ENCODE measurements at regions not wholly inside any gene's neighbourhood (a gene's known extent, or its start where the extent isn't known, plus 50 kb on each side); places are given as distances from the start of the nearest gene placed in this dataset.
A peak's percentile ranks its signal among the peaks of the same experiment; 100 is the strongest.

DNA sequence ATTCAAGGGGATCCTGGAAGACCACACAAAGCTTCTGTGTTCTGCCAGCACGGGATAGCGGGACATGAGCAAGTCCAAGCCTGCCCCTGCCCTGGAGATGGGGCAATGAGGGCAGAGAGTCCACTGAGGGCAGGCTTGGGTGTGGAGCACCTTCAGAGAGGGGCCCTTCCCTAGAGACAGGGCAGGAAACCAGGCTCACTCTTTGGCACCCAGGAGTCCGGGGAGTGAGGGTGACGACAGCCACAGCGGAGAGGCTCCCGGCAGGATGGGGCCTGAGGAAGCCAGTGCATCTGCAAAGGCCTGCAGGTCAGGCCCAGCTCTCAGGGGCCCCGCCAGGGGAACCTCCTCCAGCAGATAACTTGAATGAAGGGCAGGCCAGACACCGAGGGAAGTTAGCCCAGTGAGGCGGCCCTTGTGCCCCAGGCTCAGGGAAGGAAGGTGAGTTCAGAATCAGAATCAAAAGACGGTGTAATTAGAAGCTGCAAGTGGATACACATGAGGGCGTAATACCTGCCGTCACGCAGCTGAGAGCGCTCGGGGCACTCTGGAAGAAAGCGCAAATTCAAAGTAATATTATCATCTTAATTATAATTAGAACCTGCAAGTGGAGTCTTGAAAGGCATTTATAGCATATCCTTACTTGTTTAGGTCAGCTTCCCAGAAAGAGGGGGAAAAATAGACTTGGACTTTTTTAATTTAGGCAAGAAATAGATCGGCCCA lies 142.6 kb upstream of the LGALSL start:
- H3K27ac ChIP-seq (ENCODE audit: low read depth, low read length), result 0 out of 2 replicates have a peak overlapping the region, but pooled peaks have one; percentile 8
- no peak overlapping the region for H3K4me3 ChIP-seq (ENCODE audit: low read length)
- H3K27me3 ChIP-seq (ENCODE audit: insufficient read depth, low read length), result no peaks in the 10 kb centered on the region
- H3K4me1 ChIP-seq (ENCODE audit: insufficient read depth, low read length), result peaks cover 22% of the 10 kb centered on the region
- no peak overlapping the region for H3K9ac ChIP-seq (ENCODE audit: low read depth, low read length)
- no peaks in the 10 kb centered on the region for H3K9me3 ChIP-seq (ENCODE audit: insufficient read depth, low read depth, low read length)
- 84% methylated on average over 16 of the region's 17 CpGs for WGBS
- no peaks in the 10 kb centered on the region for H3K36me3 ChIP-seq (ENCODE audit: insufficient read depth, low read length)

DNA sequence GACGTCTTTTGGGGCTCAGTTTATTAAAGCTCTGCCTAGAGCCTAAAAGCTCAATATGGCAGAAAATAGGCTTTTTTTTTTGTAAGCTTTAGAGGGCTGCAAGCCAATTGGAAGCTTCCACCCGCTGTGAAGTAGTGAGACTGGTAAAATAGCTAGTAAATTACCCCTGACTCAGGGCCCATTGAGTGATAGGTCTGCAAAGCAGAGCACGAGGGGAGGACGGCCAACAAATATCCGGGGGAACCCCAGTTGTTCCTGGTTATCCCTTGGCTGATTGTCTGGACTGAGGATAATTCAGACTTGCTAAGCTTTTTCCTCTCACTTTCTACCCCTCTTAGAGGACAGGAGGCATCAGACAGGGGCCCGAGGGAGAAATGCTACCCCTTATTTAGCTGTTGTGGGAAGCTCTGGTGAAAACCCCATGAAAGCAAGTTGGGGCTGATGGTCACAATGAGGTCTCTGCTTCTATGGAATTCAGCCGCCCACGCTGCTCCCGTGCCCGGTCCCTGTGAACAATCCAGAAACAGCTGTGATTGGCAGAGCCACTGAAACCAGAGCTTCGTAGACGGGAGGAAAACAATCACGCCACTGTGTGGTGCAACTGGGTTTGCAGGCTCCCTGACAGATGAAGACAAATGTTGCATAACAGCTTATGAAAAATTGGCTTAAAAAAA lies 141.9 kb upstream of the LGALSL start:
- peak overlapping the region; percentile 11; the same call in 1 of the 2 replicates for H3K27ac ChIP-seq (ENCODE audit: low read depth, low read length)
- peaks cover 22% of the 10 kb centered on the region for H3K4me1 ChIP-seq (ENCODE audit: insufficient read depth, low read length)
- H3K27me3 ChIP-seq (ENCODE audit: insufficient read depth, low read length), result no peaks in the 10 kb centered on the region
- WGBS, result 53% methylated on average over 13 of the region's 13 CpGs
- H3K4me3 ChIP-seq (ENCODE audit: low read length), result no peak overlapping the region
- no peak overlapping the region for H3K9ac ChIP-seq (ENCODE audit: low read depth, low read length)
- H3K9me3 ChIP-seq (ENCODE audit: insufficient read depth, low read depth, low read length), result no peaks in the 10 kb centered on the region
- no peaks in the 10 kb centered on the region for H3K36me3 ChIP-seq (ENCODE audit: insufficient read depth, low read length)

DNA sequence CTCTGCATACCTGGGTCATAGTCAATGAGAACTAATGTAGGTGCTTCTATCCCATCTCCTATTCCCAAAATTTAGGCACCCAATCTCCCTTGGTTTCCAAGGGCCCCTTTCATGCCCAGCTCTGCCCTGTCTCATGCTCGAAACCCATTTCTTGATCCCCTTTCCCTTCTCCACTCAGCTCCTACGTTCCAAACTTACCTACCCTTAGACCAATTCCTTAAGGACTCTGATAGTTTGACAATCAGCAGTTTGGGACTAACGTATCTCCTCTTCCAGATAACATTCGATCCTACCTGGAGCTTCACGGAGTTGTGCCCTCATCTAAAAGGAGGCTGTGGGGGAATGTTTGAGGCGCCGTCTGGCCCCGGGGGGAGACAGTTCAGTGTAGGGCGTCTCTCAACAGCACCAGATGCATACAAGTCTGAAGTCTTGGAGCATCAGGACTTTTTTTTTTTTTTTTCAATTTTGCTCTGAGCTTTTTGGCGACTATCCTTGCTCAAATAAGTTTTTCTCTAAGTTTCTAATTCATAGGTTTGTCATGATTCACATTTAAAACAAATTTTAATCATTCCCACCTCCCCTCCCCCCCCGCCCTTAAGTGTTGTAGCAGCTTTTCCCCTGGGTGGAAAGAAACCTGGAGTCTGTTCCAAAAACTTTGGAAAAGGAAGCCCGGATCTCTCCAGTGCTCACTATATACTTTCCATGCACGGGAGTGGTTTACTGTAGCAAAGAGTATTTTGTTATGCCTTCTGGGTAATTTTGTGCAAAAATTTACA lies 141.2 kb upstream of the LGALSL start:
- Histone ChIP-seq H3K36me3 (ENCODE audit: insufficient read depth, low read length) (no peaks in the 10 kb centered on the region), H3K9me3 (ENCODE audit: insufficient read depth, low read depth, low read length) (no peaks in the 10 kb centered on the region), H3K27ac (ENCODE audit: low read depth, low read length) (no peak overlapping the region), H3K4me3 (ENCODE audit: low read length) (no peak overlapping the region), H3K4me1 (ENCODE audit: insufficient read depth, low read length) (peaks cover 22% of the 10 kb centered on the region), H3K9ac (ENCODE audit: low read depth, low read length) (no peak overlapping the region), H3K27me3 (ENCODE audit: insufficient read depth, low read length) (no peaks in the 10 kb centered on the region)
- WGBS, result 86% methylated on average over 10 of the region's 13 CpGs

- Histone ChIP-seq H3K9ac (ENCODE audit: low read depth, low read length) (no peak overlapping the region), H3K4me3 (ENCODE audit: low read length) (no peak overlapping the region), H3K4me1 (ENCODE audit: insufficient read depth, low read length) (peaks cover 22% of the 10 kb centered on the region), H3K9me3 (ENCODE audit: insufficient read depth, low read depth, low read length) (no peaks in the 10 kb centered on the region), H3K27ac (ENCODE audit: low read depth, low read length) (no peak overlapping the region), H3K27me3 (ENCODE audit: insufficient read depth, low read length) (no peaks in the 10 kb centered on the region), H3K36me3 (ENCODE audit: insufficient read depth, low read length) (no peaks in the 10 kb centered on the region)
- 91% methylated on average over 3 of the region's 3 CpGs for WGBS
These were observed 140.6 kb upstream of the LGALSL start for GRCh38 chr2:64313398-64313723.

DNA sequence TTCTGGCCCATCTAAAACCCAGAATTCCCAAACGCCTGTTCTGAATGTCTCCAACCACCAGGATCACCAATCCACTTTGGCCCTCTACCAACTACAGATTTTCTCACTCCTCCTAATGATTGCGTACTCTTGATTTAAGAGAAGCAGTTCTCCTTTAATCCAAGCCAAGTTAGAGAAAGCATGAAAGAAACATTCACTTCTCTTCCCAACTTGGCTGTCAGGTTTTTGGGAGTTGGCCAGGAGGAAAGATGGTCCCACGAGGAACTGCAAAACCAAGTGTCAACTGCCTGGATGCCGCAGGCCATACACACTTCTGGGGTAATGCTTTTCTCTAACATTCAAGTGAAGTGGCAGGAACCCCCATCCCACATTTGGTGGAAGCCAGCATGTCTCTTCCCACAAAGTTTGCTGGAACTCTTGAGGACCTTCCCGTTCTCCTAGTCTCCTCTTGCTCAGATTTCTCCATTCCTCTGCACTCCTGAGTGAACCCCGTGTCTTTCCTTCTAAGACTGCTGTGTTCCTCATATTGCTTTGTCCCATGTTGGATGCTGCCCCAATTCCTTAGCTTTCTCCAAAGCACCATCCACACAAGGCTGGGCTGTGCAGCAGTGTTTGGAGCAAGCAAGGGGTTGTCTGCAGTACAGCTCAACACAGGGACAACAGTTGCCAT lies 138.5 kb upstream of the LGALSL start:
- H3K27me3 ChIP-seq (ENCODE audit: insufficient read depth, low read length), result no peaks in the 10 kb centered on the region
- H3K4me1 ChIP-seq (ENCODE audit: insufficient read depth, low read length), result peaks cover 22% of the 10 kb centered on the region
- no peak overlapping the region for H3K9ac ChIP-seq (ENCODE audit: low read depth, low read length)
- WGBS, result 92% methylated on average over 6 of the region's 6 CpGs
- no peaks in the 10 kb centered on the region for H3K9me3 ChIP-seq (ENCODE audit: insufficient read depth, low read depth, low read length)
- no peaks in the 10 kb centered on the region for H3K36me3 ChIP-seq (ENCODE audit: insufficient read depth, low read length)
- no peak overlapping the region for H3K4me3 ChIP-seq (ENCODE audit: low read length)
- H3K27ac ChIP-seq (ENCODE audit: low read depth, low read length), result no peak overlapping the region

- Histone ChIP-seq H3K9me3 (ENCODE audit: insufficient read depth, low read depth, low read length) (no peaks in the 10 kb centered on the region), H3K4me3 (ENCODE audit: low read length) (no peak overlapping the region), H3K27ac (ENCODE audit: low read depth, low read length) (no peak overlapping the region), H3K9ac (ENCODE audit: low read depth, low read length) (no peak overlapping the region), H3K4me1 (ENCODE audit: insufficient read depth, low read length) (peaks cover 5% of the 10 kb centered on the region), H3K27me3 (ENCODE audit: insufficient read depth, low read length) (no peaks in the 10 kb centered on the region), H3K36me3 (ENCODE audit: insufficient read depth, low read length) (no peaks in the 10 kb centered on the region)
- WGBS, result 95% methylated on average over 2 of the region's 2 CpGs
These were observed 136.1 kb upstream of the LGALSL start for GRCh38 chr2:64317707-64318475.

DNA sequence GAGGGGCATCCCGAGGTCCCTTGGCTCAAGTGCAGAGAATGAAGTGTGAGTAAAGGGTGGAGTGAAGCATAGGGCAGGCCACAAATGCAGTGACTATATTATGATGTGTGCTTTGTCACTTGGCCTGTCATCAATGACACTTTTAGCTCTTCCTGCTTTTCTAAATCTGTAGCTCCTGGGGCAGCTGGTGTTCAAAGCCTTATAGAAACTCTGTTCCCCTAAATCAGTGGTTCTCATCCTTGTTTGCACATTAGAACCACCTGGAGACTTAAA lies 135.6 kb upstream of the LGALSL start:
- H3K4me1 ChIP-seq (ENCODE audit: insufficient read depth, low read length), result peaks cover 1% of the 10 kb centered on the region; the same call in 1 of the 2 replicates
- WGBS, result 85% methylated on average over 1 of the region's 1 CpG
- no peaks in the 10 kb centered on the region for H3K36me3 ChIP-seq (ENCODE audit: insufficient read depth, low read length)
- no peak overlapping the region for H3K4me3 ChIP-seq (ENCODE audit: low read length)
- no peak overlapping the region for H3K9ac ChIP-seq (ENCODE audit: low read depth, low read length)
- no peaks in the 10 kb centered on the region for H3K9me3 ChIP-seq (ENCODE audit: insufficient read depth, low read depth, low read length)
- H3K27me3 ChIP-seq (ENCODE audit: insufficient read depth, low read length), result no peaks in the 10 kb centered on the region
- H3K27ac ChIP-seq (ENCODE audit: low read depth, low read length), result no peak overlapping the region

- no peak overlapping the region for H3K4me3 ChIP-seq (ENCODE audit: low read length)
- no peaks in the 10 kb centered on the region for H3K9me3 ChIP-seq (ENCODE audit: insufficient read depth, low read depth, low read length)
- no peaks in the 10 kb centered on the region for H3K27me3 ChIP-seq (ENCODE audit: insufficient read depth, low read length)
- H3K9ac ChIP-seq (ENCODE audit: low read depth, low read length), result no peak overlapping the region
- H3K27ac ChIP-seq (ENCODE audit: low read depth, low read length), result no peak overlapping the region
- 86% methylated on average over 3 of the region's 3 CpGs for WGBS
- no peaks in the 10 kb centered on the region for H3K36me3 ChIP-seq (ENCODE audit: insufficient read depth, low read length)
- H3K4me1 ChIP-seq (ENCODE audit: insufficient read depth, low read length), result no peaks in the 10 kb centered on the region
These were observed 134.1 kb upstream of the LGALSL start for GRCh38 chr2:64319896-64320295.

- Histone ChIP-seq H3K36me3 (ENCODE audit: insufficient read depth, low read length) (no peaks in the 10 kb centered on the region), H3K4me3 (ENCODE audit: low read length) (no peak overlapping the region), H3K27ac (ENCODE audit: low read depth, low read length) (no peak overlapping the region), H3K27me3 (ENCODE audit: insufficient read depth, low read length) (no peaks in the 10 kb centered on the region), H3K9ac (ENCODE audit: low read depth, low read length) (no peak overlapping the region), H3K4me1 (ENCODE audit: insufficient read depth, low read length) (peaks cover 3% of the 10 kb centered on the region; the same call in 1 of the 2 replicates), H3K9me3 (ENCODE audit: insufficient read depth, low read depth, low read length) (no peaks in the 10 kb centered on the region)
- 92% methylated on average over 5 of the region's 5 CpGs for WGBS
These were observed 131.5 kb upstream of the LGALSL start for GRCh38 chr2:64322433-64322832.

- Histone ChIP-seq H3K9me3 (ENCODE audit: insufficient read depth, low read depth, low read length) (no peaks in the 10 kb centered on the region), H3K4me1 (ENCODE audit: insufficient read depth, low read length) (peaks cover 4% of the 10 kb centered on the region; the same call in 1 of the 2 replicates), H3K27ac (ENCODE audit: low read depth, low read length) (no peak overlapping the region), H3K36me3 (ENCODE audit: insufficient read depth, low read length) (no peaks in the 10 kb centered on the region), H3K4me3 (ENCODE audit: low read length) (no peak overlapping the region), H3K27me3 (ENCODE audit: insufficient read depth, low read length) (no peaks in the 10 kb centered on the region), H3K9ac (ENCODE audit: low read depth, low read length) (no peak overlapping the region)
- WGBS, result 73% methylated on average over 5 of the region's 5 CpGs
These were observed 130.8 kb upstream of the LGALSL start for GRCh38 chr2:64323197-64323596.

Data from HUES64 (cell line).